Islet precursor cell (in vitro differentiated cells): ENCODE measurements at regions not wholly inside any gene's neighbourhood (a gene's known extent, or its start where the extent isn't known, plus 50 kb on each side); places are given as distances from the start of the nearest gene placed in this dataset.
"Not testable (repeated sequence)": the region's sequence is repeated elsewhere in the genome, so short reads cannot be mapped to it uniquely, and the experiment has no call there.

ENCODE experiments used
- DNase-seq: peaks from one replicate; pipeline ENCODE4 v3.0.0-alpha.2; 2018

DNA sequence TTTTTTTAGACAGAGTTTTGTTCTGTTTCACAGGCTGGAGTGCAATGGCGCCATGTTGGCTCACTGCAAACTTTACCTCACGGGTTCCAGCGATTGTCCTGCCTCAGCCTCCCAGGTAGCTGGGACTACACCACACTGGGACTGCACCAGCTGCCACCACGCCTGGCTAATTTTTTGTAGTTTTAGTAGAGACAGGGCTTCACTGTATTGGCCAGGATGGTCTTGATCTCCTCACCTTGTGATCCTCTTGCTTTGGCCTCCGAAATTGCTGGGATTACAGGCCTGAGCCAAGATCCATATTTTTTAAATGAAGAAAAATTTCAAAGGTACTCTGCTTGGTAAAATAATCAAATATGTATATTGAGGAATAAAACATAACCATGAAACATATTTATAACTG is 195.8 kb upstream of the TPTE start:
- DNase-seq: not testable (repeated sequence)

DNA sequence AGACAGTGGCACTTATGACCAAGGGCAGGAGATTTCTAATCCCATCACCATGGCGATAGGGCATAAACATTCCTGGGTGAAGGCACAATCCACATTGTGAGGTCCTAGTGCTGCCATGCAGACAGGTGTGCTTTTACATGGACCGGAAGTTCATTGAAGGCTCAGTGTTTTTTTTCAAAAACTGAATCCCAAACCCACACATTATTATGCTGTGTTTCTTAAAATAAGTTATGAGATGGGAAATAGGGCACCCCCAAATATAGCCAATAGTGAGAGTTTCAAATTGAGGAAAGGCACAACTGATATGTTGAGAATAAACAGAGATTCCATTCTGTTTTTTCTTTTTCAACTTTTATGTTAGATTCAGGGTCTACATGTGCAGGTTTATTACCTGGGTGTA is 195.2 kb upstream of the TPTE start:
- DNase-seq: not testable (repeated sequence)

DNA sequence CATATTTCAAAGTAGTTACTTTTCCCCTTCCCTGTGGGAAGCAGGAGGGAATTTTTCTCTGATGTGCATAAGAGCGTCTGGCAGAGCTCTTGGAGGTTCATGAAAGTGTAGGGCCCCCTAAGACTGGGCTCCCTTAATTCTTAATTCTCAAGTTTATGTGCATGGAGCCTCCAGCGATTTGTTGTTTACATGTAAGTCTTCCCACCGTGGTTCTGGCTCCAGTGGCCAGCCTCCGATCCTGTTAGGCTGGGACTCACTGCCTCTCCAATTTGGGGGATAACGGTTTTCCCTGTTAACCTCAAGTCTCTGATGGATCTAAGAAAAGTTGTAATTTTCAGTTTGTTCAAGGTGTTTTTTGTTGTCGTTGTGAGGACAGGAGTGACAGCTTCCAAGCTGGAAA is 192.7 kb upstream of the TPTE start:
- not testable (repeated sequence) for DNase-seq

DNA sequence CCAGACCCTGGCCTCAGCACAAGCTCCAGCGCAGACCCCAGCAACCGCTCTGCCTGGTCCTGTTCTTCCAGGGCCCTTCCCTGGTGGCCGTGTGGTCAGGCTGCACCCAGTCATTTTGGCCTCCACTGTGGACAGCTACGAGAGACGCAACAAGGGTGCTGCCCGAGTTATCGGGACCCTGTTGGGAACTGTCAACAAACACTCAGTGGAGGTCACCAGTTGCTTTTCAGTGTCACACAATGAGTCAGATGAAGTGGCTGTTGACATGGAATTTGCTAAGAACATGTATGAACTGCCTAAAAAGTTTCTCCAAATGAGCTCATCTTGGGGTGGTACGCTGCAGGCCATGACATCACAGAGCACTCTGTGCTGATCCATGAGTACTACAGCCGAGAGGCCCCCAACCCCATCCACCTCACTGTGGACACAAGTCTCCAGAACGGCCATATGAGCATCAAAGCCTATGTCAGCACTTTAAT is 190.7 kb upstream of the TPTE start:
- DNase-seq: not testable (repeated sequence)

DNA sequence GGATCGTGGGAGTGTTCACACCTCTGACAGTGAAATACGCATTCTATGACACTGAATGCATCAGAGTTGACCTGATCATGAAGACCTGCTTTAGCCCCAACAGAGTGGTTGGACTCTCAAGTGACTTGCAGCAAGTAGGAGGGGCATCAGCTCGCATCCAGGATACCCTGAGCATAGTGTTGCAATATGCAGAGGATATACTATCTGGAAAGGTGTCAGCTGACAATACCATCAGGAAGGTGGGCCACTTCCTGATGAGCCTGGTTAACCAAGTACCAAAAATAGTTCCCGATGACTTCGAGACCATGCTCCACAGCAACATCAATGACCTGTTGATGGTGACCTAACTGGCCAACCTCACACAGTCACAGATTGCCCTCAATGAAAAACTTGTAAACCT is 190.2 kb upstream of the TPTE start:
- not testable (repeated sequence) for DNase-seq

DNA sequence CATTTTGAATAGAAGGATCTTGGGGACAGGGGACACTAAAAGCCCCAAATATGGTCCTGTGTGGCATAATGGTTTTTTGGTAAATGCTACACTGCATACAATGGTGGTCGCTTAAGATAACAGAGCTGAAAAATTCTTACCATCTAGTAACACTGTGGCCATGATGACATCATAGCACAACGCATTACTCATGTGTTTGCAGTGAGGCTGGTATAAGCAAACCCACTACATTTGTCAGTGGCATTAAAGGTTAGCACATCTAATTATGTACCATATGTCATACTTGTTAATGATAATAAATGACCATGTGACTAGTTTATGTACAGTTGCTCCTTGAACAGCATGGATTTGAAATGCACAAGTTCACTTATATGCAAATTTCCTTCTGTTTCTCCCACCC is 188.4 kb upstream of the TPTE start:
- not testable (repeated sequence) for DNase-seq

DNA sequence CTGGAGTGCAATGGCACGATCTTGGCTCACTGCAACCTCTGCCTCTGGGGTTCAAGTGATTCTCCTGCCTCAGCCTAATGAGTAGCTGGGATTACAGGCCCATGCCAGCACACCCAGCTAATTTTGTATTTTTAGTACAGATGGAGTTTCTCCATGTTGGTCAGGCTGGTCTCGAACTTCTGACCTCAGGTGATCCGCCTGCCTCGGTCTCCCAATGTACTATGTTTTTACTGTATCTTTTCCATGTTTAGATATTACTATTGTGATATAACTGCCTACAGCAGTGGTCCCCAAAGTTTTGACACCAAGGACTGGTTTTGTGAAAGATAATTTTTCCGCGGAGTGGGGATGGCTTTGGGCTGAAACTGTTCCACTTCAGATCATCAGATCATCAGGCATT is 187.0 kb upstream of the TPTE start:
- DNase-seq: not testable (repeated sequence)

DNA sequence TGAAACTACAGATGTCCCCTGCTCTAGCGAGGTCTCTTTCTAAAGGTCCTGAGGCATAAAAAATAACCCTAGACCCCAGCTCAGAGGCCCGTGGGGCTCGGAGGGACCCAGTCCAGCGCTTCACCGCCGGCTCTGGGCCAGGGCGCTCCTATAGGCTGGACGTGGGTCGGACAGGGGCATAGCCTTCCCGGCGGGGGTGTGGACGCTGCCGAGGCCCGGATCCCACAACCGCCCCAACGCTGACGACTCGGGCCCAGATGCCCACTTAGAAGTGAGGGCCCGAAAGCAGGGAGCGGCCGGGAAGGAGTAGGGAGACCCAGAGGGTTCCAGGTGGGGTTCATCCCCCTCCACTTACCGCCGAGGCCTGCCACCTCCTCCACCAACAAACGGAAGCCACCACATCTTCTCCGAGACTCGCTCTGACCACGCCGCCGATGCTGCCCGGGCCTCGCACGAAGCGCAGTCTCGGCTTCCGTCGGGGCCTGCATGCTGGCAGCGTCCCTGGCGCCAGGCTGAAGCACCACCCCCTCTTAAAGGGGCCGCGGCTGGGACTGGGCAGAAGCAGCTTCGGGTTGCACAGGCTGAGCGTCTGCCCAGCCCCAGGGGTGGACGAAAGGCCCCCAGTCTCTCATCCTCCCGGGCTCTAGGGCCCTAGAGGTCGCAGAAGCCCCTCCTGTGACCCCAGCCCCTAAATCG is 179.0 kb upstream of the TPTE start:
- not testable (repeated sequence) for DNase-seq

DNA sequence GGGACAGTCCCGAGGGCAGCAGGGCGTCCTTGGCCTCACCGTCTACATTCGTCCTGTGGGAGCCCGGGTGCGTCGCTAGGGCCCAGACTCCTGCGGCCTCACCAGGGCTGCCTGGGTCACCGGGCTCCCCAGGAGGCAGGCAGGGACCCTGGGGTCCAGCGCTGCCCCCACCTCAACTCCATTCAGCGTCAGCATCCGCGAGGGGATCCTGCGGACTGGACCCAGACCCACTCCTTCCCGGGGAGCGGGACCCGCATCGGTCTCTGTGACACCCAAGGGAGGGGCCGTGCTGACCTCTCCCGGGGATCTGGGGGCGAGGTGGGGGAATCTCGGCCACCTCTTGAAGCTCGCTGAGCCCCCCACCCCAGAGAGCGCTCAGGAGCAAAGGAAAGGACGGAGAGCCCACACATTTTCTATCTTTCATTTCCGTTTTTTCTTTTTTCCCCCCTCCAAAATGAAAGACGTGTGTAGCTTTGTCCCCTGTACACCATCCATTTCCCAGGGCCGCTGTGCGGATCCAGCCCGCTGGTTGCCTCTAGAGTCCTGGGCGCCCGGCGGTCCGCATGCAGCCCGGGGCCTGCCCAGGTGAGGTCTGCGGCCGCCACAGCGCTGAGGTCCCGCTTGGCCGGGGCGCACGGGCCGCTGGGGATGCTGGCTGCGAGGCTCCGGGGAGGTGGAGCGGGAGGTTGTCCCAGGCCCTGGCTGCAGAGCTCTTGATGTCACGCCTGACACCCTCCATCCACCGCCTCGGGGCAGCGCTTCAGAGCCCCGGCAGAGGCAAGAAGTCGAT is 178.0 kb upstream of the TPTE start:
- not testable (repeated sequence) for DNase-seq

DNA sequence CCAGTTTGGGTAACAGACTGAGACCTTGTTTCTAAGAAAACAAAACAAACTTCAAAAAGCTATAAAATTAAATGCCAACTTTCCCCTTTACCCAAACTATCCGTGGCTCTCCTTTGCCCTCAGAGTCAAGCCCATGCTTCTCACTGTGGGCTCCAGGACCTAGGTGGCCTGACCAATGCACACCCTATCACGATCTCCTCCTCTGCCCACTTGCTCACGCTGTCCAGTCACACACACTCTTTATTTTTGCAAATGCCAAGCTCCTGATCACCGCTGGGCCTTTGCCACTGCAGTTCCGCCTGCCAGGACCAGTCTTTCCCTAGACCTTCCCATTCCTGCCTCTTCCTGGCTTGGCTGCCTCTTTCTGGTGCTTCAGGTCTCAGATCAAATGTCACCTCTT is 177.1 kb upstream of the TPTE start:
- not testable (repeated sequence) for DNase-seq

DNA sequence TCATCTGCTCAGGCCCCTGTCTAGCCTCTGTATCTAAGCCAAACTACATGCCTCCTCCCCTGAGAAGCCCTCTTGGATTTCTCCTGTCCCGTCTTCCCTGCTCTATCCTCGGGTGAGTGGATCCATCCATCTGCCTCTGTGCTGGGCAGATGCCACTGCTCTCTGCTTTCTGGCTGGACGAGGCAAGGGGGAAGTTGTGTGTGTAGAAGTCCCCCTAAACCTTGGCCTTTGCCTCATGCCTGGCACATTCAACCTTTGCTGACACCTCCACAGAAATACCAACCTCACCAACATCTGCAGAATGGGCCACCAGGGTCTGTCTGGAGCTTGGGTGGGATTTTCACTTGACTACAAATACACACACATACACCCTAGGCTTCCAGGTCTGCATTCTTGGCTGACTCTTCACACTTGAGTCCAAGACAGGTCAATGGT is 176.2 kb upstream of the TPTE start:
- DNase-seq: not testable (repeated sequence)

DNA sequence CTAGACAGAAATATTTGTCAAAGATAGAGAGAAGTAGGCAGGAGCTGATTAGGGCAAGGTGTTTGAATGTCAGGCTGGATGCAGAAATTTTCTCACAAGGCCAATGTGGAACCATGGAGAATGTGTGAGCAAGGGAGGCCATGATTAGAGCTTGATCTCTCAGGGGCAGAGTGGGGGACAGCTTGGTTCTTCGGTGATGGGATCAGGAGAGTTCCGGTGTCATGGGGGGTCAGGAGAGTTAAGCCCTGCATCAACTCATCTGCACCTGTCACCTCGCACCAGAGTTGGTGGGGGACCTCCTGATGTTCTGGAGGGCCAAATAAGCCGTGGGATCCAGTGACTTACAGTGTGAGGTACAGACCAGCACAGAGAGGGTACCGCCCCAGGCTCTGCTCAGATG is 175.1 kb upstream of the TPTE start:
- DNase-seq: not testable (repeated sequence)

DNA sequence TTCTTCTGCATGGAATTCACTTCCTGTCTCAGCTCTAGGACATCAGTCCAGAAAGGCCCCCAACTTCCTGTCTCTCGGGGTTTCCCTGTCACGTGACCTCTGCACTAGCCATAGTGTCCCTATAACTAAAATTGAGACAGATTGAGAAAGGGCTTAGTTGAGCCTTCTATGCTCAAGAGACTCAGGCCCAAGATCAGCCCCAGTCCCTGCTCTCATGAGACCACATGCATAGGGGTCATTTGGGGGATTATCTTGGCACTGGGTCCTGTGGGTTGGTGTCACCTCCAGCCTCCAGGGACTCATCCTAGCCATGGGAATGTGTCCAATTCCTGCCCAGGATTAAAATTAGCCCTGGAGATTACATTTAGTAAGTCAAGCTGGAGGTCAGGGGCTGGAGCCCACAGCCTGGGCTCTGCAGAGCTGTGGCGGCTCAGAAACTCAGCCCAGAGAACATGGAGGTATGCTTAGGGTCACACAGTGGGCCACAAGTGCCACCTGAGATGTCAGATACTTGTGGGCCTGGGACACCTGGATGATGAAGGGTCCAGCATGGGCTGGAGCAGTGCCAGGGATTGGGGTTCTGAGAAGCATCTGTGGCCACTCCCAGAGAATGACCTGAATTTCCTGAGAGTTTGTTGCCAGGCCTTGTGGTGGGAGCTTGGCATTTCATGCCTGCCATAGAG is 174.3 kb upstream of the TPTE start:
- DNase-seq: not testable (repeated sequence)

DNA sequence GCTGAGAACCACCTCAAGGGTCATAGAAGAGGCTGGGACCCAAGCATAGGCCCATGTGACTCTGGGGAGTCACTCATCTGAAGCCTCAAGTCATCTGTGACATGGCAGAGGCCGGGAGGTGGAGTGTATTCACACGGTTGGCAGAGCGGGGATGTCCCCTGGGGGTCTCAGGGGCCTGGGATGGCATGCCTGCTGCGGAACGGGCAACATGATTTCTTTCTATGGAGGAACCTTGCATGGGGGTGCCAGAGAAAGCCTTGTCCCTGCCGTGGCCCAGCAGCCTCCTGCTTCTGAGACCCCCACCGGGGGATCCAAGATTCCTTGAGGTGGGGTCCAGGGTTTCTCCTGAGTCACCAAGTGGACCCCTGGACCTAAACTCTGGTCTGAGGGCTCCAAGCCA is 173.7 kb upstream of the TPTE start:
- not testable (repeated sequence) for DNase-seq

DNA sequence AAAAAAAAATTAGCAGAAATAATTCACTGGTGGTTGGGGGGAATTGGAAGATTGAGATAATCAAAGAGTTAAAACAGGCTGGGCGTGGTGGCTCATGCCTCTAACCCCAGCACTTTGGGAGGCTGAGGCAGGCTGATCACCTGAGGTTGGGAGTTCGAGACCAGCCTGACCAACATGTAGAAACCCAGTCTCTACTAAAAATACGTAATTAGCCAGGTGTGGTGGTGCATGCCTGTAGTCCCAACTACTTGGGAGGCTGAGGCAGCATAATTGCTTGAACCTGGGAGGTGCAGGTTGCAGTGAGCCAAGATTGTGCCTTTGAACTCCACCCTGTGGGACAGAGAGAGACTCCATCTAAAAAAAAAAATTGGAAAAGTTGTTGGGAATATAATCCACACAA is 173.2 kb upstream of the TPTE start:
- DNase-seq: not testable (repeated sequence)

DNA sequence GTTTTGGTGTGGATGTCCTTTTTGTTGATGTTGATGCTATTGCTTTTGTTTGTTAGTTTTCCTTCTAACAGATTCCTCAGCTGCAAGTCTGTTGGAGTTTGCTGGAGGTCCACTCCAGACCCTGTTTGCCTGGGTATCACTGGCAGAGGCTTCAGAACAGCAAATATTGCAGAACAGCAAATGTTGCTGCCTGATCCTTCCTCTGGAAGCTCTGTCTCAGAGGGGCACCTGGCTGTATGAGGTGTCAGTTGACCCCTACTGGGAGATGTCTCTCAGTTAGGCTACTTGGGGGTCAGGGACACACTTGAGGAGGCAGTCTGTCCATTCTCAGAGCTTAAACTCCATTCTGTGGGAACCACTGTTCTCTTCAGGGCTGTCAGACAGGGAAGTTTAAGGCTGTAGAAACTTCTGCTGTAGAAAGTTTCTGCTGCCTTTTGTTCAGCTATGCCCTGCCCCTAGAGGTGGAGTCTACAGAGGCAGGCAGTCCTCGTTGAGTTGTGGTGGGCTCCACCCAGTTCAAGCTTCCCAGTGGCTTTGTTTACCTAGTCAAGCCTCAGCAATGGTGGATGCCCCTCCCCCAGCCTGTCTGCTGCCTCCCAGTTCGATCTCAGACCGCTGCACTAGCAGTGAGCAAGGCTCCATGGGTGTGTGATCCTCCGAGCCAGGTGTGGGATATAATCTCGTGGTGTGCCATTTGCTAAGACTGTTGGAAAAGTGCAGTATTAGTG is 166.4 kb upstream of the TPTE start:
- peak; percentile 46 for DNase-seq

DNA sequence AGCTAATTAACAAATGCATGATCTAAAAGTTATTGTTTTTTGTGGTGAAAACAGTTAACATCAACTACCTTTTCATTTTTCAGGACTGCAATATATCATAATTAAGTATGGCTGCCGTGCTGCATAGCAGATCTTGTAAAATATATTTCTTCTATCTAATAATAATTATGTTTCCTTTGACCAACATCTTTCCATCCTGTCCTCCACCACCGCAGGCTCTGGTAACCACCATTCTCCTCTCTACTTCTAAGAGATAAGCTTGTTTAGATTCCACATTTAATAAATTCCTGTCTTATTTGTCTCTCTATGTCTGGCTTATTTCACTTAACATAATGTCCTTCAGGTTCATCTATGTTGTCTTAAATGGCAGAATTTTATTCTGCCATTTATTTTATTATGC is 162.3 kb upstream of the TPTE start:
- not testable (repeated sequence) for DNase-seq

DNA sequence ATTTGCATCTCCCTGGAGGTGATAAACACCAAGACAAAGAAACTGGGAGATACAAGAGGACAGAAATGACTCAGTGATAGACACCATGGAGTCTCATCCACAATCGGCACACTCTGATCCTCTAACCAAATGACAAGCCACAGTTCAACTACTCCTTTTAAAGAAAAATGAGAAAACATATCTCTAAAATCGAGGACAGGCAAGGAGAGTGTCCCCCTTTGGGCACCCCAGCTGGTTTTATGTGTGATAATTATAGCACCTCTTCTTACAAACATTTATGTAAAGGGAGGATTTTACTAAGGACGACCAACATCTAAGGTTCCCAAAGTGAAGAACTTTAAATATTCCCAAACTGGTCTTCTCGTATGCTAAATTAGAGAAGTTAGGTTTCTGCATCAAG is 161.5 kb upstream of the TPTE start:
- DNase-seq: not testable (repeated sequence)

DNA sequence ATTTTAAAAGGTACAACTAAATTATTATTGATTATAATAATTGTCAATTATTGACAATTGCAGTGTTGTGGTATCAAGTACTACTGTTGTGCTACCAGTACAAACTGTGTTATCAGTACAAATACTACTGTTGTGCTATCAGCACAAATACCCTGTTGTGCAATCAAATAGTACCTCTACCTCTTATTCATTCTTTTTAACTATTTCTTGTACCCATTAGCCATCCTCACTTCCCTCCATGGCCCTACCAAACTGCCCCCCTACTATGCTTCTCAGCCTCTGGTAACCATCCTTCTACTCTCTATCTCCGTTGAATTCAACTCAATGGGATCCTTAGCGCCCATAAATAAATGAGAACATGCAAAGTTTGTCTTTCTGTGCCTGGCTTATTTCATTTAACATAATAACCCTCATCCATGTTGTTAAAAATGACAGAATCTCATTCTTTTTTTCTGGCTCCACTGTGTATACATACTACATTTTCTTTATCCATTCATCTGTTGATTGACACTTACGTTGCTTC is 160.1 kb upstream of the TPTE start:
- DNase-seq: not testable (repeated sequence)

DNA sequence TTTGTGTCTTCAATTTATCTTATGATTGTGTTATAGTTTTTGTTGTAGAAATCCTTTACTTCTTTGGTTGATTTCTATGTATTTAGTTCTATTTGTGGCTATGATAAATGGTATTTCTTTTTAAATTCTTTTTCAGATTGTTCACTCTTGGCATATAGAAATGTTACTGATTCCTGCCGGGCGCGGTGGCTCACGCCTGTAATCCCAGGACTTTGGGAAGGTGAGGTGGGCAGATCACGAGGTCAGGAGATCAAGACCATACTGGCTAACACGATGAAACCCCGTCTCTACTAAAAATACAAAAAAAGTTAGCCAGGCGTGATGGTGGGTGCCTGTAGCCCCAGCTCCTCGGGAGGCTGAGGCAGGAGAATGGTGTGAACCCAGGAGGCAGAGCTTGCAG is 158.6 kb upstream of the TPTE start:
- DNase-seq: not testable (repeated sequence)

DNA sequence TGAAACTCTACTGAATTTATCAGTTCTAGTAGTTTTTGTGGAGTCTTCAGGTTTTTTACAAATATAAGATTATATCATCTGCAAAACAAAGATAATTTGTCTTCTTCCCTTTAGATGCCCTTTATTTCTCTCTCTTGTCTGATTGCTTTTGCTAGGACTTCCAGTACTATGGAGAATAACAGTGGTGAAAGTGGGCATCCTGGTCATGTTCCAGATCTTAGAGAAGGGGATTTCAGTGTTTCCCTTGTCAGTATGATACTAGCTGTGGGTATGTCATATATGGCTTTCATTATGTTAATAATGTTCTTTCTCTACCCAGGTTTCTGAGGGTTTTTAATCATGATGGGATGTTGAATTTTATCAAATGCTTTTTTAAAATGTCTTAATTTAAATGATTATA is 158.1 kb upstream of the TPTE start:
- DNase-seq: not testable (repeated sequence)

DNA sequence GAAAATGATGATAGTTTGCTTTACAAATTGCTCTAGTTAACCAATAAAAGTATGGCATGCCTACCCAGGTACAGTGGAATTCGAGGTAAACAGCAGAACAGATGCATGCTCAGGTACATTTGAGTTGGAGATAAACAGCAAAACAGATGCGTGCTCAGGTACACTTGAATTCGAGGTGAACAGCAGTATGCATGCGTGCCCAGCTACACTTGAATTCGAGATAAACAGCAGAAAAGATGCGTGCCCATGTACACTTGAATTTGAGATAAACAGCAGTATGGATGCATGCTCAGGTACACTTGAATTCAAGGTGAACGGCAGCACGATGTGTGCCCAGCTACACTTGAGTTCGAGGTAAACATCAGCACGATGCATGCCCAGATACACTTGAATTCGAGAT is 155.2 kb upstream of the TPTE start:
- not testable (repeated sequence) for DNase-seq

DNA sequence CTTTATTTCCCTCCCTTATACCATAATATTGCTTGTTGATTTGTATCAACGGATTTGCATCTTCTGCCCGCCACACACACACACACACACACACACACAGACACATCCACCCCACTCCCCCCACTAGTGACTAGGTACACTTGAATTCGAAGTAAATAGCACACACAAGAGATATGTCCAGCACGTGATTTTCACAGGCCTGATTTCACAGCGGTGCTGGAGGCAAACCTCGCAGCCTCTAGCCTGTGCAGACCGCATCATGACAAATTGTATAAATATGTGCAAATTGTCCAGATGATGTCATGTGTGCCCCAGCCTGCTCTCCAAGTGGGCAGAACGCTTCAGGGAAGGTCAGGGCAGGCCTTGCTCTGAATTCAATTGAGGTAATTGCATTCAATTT is 153.8 kb upstream of the TPTE start:
- DNase-seq: not testable (repeated sequence)
